Spleen (tissue), 11 donors: ENCODE measurements at regions not wholly inside any gene's neighbourhood (a gene's known extent, or its start where the extent isn't known, plus 50 kb on each side); places are given as distances from the start of the nearest gene placed in this dataset.

Source experiments
- DNase-seq: peaks from one replicate; pipeline ENCODE4 v3.0.0-alpha.2; 2020
- H3K27ac ChIP-seq, 8 donors: fragments of 200-600 bp; sonication (generic) in 7 of 8; 1 replicate in 4 of 8; 2 replicates in 4 of 8; pipeline versions ENCODE4 v1.5.0 to v1.8.0; 2016 to 2021; ENCODE audit warnings: inconsistent platforms in 4 of 8, mild to moderate bottlenecking in 4 of 8, moderate library complexity in 1 of 8
- H3K27me3 ChIP-seq, 7 donors: fragments of 200-600 bp; sonication (generic) in 6 of 7; replicated peaks in 1 of 7; 1 replicate in 4 of 7; 2 replicates in 3 of 7; pipeline versions ENCODE4 v1.5.0 to v1.8.0; 2016 to 2021; ENCODE audit warnings: inconsistent platforms in 3 of 7, mild to moderate bottlenecking in 1 of 7
- H3K36me3 ChIP-seq, 6 donors: fragments of 200-600 bp; sonication (generic) in 5 of 6; 1 replicate in 4 of 6; 2 replicates in 2 of 6; pipeline versions ENCODE4 v1.5.0 to v1.8.0; 2016 to 2021; ENCODE audit warnings: inconsistent platforms in 2 of 6
- H3K4me1 ChIP-seq, 6 donors: fragments of 200-600 bp; sonication (generic) in 5 of 6; 1 replicate in 3 of 6; 2 replicates in 3 of 6; pipeline versions ENCODE4 v1.5.0 to v1.8.0; 2016 to 2021; ENCODE audit warnings: inconsistent platforms in 3 of 6
- H3K4me3 ChIP-seq, 8 donors: fragments of 200-600 bp; sonication (generic) in 7 of 8; 1 replicate in 4 of 8; 2 replicates in 4 of 8; pipeline versions ENCODE4 v1.5.0 to v1.8.0; 2016 to 2021; ENCODE audit warnings: inconsistent platforms in 4 of 8, mild to moderate bottlenecking in 4 of 8, moderate library complexity in 2 of 8
- H3K9me3 ChIP-seq, 8 donors: fragments of 200-600 bp; sonication (generic) in 7 of 8; 1 replicate in 4 of 8; 2 replicates in 4 of 8; pipeline versions ENCODE4 v1.5.0 to v1.8.0; 2016 to 2021; ENCODE audit warnings: inconsistent platforms in 4 of 8
- POLR2A ChIP-seq, 3 donors: fragments of 450-650 bp; IDR thresholded peaks; one replicate each; pipeline ENCODE4 v1.5.1; 2017; ENCODE audit warnings: antibody characterized with exemption in 3 of 3, mild to moderate bottlenecking in 1 of 3
- POLR2AphosphoS5 ChIP-seq, 3 donors: sonication (generic); formaldehyde crosslinking; IDR thresholded peaks; one replicate each; pipeline ENCODE4 v1.5.1; 2017; ENCODE audit warnings: antibody characterized with exemption in 3 of 3
- WGBS, 5 donors: extraction: QIAGEN DNeasy Blood & Tissue Kit in 3 of 5; methylation state at CpG; one replicate each; pipeline versions ENCODE4 v1.1.5 to v1.1.7; 2013 to 2018; 5-methylcytosine and 5-hydroxymethylcytosine counted together
- intact Hi-C: fragments of 100-400 bp; cut with DNase I; formaldehyde crosslinking; loops from one replicate; pipeline ENCODE4 v1.15.0; 2023; ENCODE audit warnings: low total_unique reads
- TF ChIP-seq, protein P1 (sequence below), 11 experiments: fragments of 200-600 bp in 7 of 11; fragments of 450-650 bp in 4 of 11; sonication (generic) in 4 of 11; IDR thresholded peaks in 8 of 11; conservative IDR thresholded peaks in 3 of 11; 1 replicate in 7 of 11; 2 replicates in 4 of 11; pipeline versions ENCODE4 v1.4.0 to v1.8.0; 2016 to 2021; ENCODE audit warnings: antibody characterized with exemption in 11 of 11, inconsistent platforms in 4 of 11, mild to moderate bottlenecking in 1 of 11
- donor health status: healthy with polysubstance abuse.
- donor health status: DM: no; HTN: no; CAD: no; lungs with moderate emphysema.
- donor health status: DM: no; HTN: no; CAD: no.
- donor health status: Bipolar disorder and iron deficiency.
- donor health status: healthy.
- donor health status: DM: no; HTN: no; CAD: no.
- donor health status: DM: yes; HTN: yes; CAD: no.

DNA sequence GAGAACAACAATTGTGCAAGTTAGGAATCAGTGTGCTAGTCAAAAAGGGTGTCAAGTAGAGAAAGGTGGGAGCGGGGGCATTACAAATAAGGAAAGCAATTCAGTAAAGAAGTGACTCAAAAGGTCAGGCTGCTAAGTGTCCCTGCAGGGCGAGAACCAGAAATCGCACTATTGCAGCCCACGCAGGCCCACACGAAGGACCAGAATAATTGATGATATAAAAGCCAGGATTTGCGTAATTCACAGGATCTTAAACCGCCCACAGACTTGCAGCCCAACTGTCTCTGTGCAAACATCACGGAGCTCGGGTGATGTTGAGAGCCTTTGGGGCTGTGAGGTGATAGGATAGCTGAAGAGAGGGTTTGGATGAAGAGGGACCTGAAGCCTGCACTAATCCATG lies 349.0 kb downstream of the BRINP1 start:
- H3K4me1 ChIP-seq, result no peaks in the 10 kb centered on the region
- TF ChIP-seq, protein P1, sequence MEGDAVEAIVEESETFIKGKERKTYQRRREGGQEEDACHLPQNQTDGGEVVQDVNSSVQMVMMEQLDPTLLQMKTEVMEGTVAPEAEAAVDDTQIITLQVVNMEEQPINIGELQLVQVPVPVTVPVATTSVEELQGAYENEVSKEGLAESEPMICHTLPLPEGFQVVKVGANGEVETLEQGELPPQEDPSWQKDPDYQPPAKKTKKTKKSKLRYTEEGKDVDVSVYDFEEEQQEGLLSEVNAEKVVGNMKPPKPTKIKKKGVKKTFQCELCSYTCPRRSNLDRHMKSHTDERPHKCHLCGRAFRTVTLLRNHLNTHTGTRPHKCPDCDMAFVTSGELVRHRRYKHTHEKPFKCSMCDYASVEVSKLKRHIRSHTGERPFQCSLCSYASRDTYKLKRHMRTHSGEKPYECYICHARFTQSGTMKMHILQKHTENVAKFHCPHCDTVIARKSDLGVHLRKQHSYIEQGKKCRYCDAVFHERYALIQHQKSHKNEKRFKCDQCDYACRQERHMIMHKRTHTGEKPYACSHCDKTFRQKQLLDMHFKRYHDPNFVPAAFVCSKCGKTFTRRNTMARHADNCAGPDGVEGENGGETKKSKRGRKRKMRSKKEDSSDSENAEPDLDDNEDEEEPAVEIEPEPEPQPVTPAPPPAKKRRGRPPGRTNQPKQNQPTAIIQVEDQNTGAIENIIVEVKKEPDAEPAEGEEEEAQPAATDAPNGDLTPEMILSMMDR (IDR thresholded peaks at IDR 0.05 in 8 of 11, conservative IDR thresholded peaks at IDR 0.05 in 3 of 11), result no peak
- TF ChIP-seq POLR2A (IDR thresholded peaks at IDR 0.05) (no peak), POLR2AphosphoS5 (IDR thresholded peaks at IDR 0.05) (no peak)
- DNase-seq, result no peak
- H3K27me3 ChIP-seq, result no peaks in the 10 kb centered on the region
- WGBS, 5 donors, result 82 to 88% (median 82%) methylated on average over 9 of the region's 9 CpGs
- no peak overlapping the region for H3K27ac ChIP-seq
- intact Hi-C loops, result no loop called here
- H3K4me3 ChIP-seq, result no peak overlapping the region
- H3K9me3 ChIP-seq, result no peaks in the 10 kb centered on the region
- H3K36me3 ChIP-seq, result no peaks in the 10 kb centered on the region

DNA sequence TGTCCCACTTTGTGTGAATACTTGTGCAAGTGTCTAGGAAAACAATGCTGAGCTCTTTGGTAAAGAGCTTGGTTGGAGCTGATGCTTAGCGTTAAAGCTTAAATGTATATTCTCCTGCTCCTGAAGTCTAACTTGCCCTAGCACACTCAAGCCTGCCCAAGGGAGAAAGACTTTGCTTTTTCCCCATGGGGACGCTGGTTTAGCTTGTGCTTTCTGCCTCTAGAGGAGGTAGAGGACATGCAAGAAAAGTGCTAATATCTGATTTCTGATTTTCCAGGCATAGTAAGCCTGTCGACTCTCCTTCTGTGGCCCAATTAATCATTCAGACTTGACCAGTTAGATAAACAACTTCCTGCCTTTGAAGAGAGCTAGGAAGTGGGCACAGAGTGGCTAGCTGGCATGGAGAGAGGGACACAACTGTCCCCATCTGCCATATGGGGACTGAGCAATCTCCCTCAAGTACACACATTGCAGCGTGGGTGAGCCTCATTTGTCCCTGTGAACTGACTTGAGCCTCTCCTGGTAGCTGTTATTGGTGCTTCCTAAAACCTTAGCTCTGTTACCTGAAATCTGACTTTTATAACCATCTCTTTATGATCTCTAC lies 348.4 kb downstream of the BRINP1 start:
- Histone ChIP-seq H3K4me1 (no peaks in the 10 kb centered on the region), H3K36me3 (no peaks in the 10 kb centered on the region), H3K4me3 (no peak overlapping the region), H3K27ac (no peak overlapping the region), H3K27me3 (no peaks in the 10 kb centered on the region), H3K9me3 (no peaks in the 10 kb centered on the region)
- TF ChIP-seq POLR2A (IDR thresholded peaks at IDR 0.05) (no peak), POLR2AphosphoS5 (IDR thresholded peaks at IDR 0.05) (no peak)
- TF ChIP-seq, protein P1 (IDR thresholded peaks at IDR 0.05 in 8 of 11, conservative IDR thresholded peaks at IDR 0.05 in 3 of 11), result no peak
- 42 to 65% (median 45%) methylated on average over 4 of the region's 4 CpGs for WGBS, 5 donors
- DNase-seq, result no peak
- intact Hi-C loops, result no loop called here

DNA sequence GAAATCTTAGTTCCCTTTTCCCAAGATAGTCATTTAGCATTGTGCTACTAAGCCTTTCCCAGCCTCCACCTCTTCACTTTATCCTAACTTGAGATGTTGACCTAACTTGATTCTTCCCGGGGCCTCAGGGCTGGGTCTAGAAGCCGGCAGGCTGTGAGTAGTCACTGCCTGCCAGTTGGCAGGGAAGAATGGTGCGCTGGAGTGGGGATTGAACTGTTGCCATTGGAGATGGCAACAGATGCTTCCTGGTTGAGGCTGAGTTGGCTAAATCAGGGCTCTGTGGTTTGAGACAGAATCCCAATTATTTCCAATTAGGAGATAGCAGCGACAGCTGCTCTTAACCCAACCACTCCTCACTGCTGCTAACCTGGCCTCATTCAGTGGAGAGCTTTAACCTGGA lies 343.1 kb downstream of the BRINP1 start:
- 46 to 74% (median 64%) methylated on average over 4 of the region's 4 CpGs for WGBS, 5 donors
- no peaks in the 10 kb centered on the region for H3K4me1 ChIP-seq
- DNase-seq, result no peak
- peak overlapping the region in 5 of 8 donors; percentile 7 to 55 (median 43) for H3K27ac ChIP-seq
- no peaks in the 10 kb centered on the region for H3K27me3 ChIP-seq
- no peaks in the 10 kb centered on the region for H3K36me3 ChIP-seq
- intact Hi-C loops, result no loop called here
- H3K4me3 ChIP-seq, result no peak overlapping the region
- no peaks in the 10 kb centered on the region for H3K9me3 ChIP-seq
- TF ChIP-seq POLR2AphosphoS5 (IDR thresholded peaks at IDR 0.05), result no peak
- TF ChIP-seq, protein P1 (IDR thresholded peaks at IDR 0.05 in 8 of 11, conservative IDR thresholded peaks at IDR 0.05 in 3 of 11), result no peak
- no peak for TF ChIP-seq POLR2A (IDR thresholded peaks at IDR 0.05)

DNA sequence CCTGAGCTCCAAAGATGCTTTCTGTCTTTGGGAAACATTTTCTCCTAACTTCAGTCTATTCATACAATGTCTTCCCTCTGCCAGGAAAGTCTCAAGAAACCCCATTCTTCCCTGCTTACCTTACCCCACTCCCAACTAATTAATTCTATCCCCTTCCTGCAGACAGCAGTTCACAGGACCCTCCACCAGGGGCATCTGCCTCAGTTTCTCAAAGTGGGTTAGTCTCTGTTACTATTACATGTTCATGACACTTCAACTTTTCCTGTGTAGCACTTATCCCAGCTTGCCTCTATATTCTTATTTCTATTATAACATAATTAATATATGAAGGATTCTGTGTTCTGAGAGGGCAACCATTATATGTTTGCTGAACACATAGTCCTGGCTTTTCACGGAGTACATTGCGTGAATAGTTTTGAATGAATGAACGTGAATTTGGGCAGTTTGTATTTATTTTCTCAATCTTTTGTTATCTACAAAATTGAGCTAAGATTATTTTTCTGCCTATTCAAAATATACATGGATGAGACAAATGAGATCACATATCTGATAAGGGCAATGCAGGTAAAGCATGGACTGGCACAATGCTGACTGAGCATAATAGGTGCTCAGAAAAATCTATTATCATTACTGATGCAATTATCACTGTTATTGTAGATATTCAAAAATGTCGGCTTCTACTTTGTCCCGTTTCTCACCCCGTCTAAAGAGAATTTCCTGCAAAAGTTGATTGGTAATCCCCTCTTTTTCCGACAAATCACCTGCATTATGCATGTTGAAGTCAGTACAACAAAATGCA lies 341.1 kb downstream of the BRINP1 start:
- Histone ChIP-seq H3K27ac (peak overlapping the region in 4 of 8 donors; percentile 41 to 57 (median 50)), H3K4me3 (no peak overlapping the region), H3K36me3 (no peaks in the 10 kb centered on the region), H3K4me1 (no peaks in the 10 kb centered on the region), H3K27me3 (no peaks in the 10 kb centered on the region), H3K9me3 (no peaks in the 10 kb centered on the region)
- TF ChIP-seq POLR2A (IDR thresholded peaks at IDR 0.05) (no peak), POLR2AphosphoS5 (IDR thresholded peaks at IDR 0.05) (no peak)
- TF ChIP-seq, protein P1 (IDR thresholded peaks at IDR 0.05 in 8 of 11, conservative IDR thresholded peaks at IDR 0.05 in 3 of 11), result no peak
- whole genome bisulfite sequencing, 5 donors, result 63 to 78% (median 73%) methylated on average over 7 of the region's 7 CpGs
- intact Hi-C loops, result no loop called here
- DNase-seq, result no peak
